ENCODE measurements at regions not wholly inside any gene's neighbourhood (a gene's known extent, or its start where the extent isn't known, plus 50 kb on each side); places are given as distances from the start of the nearest gene placed in this dataset.

DNA sequence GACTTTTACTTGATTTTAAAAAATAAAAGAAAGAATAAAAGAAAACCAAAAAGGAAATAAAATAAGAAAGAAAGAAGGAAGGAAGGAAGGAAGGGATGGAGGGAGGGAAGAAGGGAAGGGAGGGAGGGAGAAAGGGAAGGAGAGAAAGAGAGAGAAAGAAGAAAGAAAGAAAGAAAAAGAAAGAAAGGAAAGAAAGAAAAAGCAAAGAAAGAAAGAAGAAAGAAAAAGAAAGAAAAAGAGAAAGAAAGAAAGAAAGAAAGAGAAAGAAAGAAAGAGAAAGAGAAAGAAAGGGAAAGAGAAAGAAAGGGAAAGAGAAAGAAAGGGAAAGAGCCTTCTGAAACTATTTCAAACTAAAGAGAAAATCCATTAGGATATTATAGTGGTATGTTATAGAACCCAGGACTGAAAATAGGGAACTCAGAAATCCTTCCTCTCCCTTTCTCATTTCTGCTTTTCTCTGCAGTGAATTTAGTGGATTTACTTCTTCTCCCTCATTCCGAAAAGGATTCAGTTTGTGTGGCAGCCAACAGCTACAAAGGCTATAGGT, 414.7 kb upstream of the CCNG1 start:
- TF ChIP-seq GATA2 (IDR thresholded peaks at IDR 0.05; ENCODE audit: low read depth, low read length), result no peak
- TF ChIP-seq GATA3 (IDR thresholded peaks at IDR 0.05; ENCODE audit: low read depth, low read length), result no peak

Measured in SH-SY5Y (cell line).